Right cardiac atrium (tissue), 5 donors: ENCODE measurements at regions not wholly inside any gene's neighbourhood (a gene's known extent, or its start where the extent isn't known, plus 50 kb on each side); places are given as distances from the start of the nearest gene placed in this dataset.

Experiments used
- ATAC-seq, 2 donors: fragments of 200-7000 bp; cut with Tn5 transposase; one replicate each; pipeline versions ENCODE4 v1.8.0 to v1.9.1; 2020; ENCODE audit warnings: moderate library complexity in 2 of 2, mild to moderate bottlenecking in 1 of 2
- DNase-seq, 3 donors: peaks; one replicate each; pipeline ENCODE4 v3.0.0-alpha.2; 2020
- H3K27ac ChIP-seq: one replicate; pipeline ENCODE4 v1.5.1; 2013; ENCODE audit warnings: mild to moderate bottlenecking, low read length, control low read depth, moderate library complexity
- H3K27me3 ChIP-seq: one replicate; pipeline ENCODE4 v1.6.1; 2013; ENCODE audit not compliant: control insufficient read depth, insufficient read depth
- H3K4me1 ChIP-seq: one replicate; pipeline ENCODE4 v1.6.1; 2013; ENCODE audit warnings: low read length; ENCODE audit not compliant: control insufficient read depth, insufficient read depth
- H3K4me3 ChIP-seq: one replicate; pipeline ENCODE4 v1.5.1; 2013; ENCODE audit warnings: low read length, control low read depth
- H3K9me3 ChIP-seq: one replicate; pipeline ENCODE4 v1.6.1; 2013; ENCODE audit warnings: low read length; ENCODE audit not compliant: control insufficient read depth
- WGBS: extraction: QIAGEN DNeasy Blood & Tissue Kit; methylation state at CpG from one replicate; pipeline ENCODE4 v1.1.7; 2013; 5-methylcytosine and 5-hydroxymethylcytosine counted together
- intact Hi-C, 4 donors: fragments of 100-400 bp; cut with DNase I; formaldehyde crosslinking; loops; one replicate each; pipeline versions ENCODE4 v1.11.0 to v1.14.0; 2022 to 2023
- donor health status: healthy with polysubstance abuse.
- donor health status: DM: no; HTN: yes; CAD: no.
- donor health status: DM: no; HTN: no; CAD: no.
- donor health status: DM: no; HTN: yes; CAD: no; lungs with severe emphysema.
- donor health status: DM: yes; HTN: yes; CAD: no.

DNA sequence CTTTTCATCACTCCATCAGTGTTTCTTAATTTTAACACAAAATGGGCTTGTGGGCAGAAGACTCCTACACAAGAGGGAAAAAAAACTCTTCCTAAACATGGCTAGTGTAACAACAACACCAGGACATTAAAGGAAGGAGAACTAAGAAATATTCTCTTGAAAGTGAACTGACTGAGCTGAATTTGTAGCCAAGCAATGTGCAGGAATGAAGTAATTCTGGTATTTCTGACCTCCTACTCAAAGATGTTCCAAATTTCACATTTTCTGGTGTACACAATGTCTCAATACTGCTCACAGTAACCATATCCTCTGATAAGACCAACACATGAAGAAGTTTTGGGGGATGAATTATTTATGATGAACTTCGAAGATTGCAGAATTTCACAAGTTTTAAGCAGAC lies 357.3 kb downstream of the DUSP6 start:
- 59% methylated on average over 1 of the region's 1 CpG for WGBS
- Histone ChIP-seq H3K4me1 (no peaks in the 10 kb centered on the region), H3K9me3 (no peaks in the 10 kb centered on the region), H3K27me3 (no peaks in the 10 kb centered on the region), H3K27ac (no peak overlapping the region), H3K4me3 (no peak overlapping the region)
- DNase-seq (no peak), ATAC-seq (no peak)
- intact Hi-C loops, result loop anchor here in 2 of 4 donors (5.0 to 10.0 kb wide), 2 partner anchors 840 to 843 kb away; no protein-coding TSS in a partner anchor

- intact Hi-C loops, result loop anchor here in 1 of 4 donors (10.0 kb wide), 1 partner anchor 840 kb away; no protein-coding TSS in a partner anchor
- DNase-seq, result no peak
Observed at GRCh38 chr12:88994537-88994936, 357.8 kb downstream of the DUSP6 start.

GRCh38 chr12:88993651-88994050 lies 358.6 kb downstream of the DUSP6 start:
- Histone ChIP-seq H3K9me3 (no peaks in the 10 kb centered on the region), H3K4me3 (no peak overlapping the region), H3K27me3 (no peaks in the 10 kb centered on the region), H3K27ac (no peak overlapping the region), H3K4me1 (no peaks in the 10 kb centered on the region)
- intact Hi-C loops, result loop anchor here in 1 of 4 donors (10.0 kb wide), 1 partner anchor 839 kb away; no protein-coding TSS in a partner anchor
- no peak for DNase-seq
- 9% methylated on average over 3 of the region's 3 CpGs for WGBS
- ATAC-seq, result peak in 1 of 2 donors; percentile 41

More at GRCh38 chr12:88994537-88994936, 357.8 kb downstream of the DUSP6 start:
- Histone ChIP-seq H3K27me3 (no peaks in the 10 kb centered on the region), H3K9me3 (no peaks in the 10 kb centered on the region), H3K4me1 (no peaks in the 10 kb centered on the region), H3K4me3 (no peak overlapping the region), H3K27ac (no peak overlapping the region)
- ATAC-seq, result no peak
- 88% methylated on average over 2 of the region's 2 CpGs for WGBS

- intact Hi-C loops, result no loop called here
- no peaks in the 10 kb centered on the region for H3K9me3 ChIP-seq
- no peaks in the 10 kb centered on the region for H3K27me3 ChIP-seq
- H3K4me1 ChIP-seq, result no peaks in the 10 kb centered on the region
- no peak overlapping the region for H3K27ac ChIP-seq
- no peak overlapping the region for H3K4me3 ChIP-seq
- 38% methylated on average over 5 of the region's 5 CpGs for WGBS
- ATAC-seq (peak in 1 of 2 donors; percentile 45), DNase-seq (no peak)
Observed at GRCh38 chr12:88986056-88986455, 366.2 kb downstream of the DUSP6 start.

DNA sequence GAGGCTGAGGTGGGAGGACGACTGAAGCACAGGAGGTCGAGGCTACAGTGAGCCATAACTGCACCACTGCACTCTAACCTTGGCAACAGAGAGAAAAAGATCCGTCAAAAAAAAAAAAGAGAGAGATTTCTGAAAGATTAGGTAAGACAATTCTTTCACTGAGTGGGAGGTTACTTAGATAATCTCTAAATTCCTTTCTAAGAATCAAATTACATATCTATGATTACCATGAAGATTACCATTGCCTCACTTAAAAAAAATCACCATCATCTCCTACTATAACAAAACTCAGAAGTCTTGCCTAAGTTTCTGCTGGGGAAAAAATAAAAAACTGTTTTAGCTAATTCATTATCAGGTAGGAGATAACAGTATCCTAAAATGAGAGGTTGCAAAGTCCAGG lies 366.7 kb downstream of the DUSP6 start:
- Histone ChIP-seq H3K9me3 (no peaks in the 10 kb centered on the region), H3K4me3 (no peak overlapping the region), H3K27ac (no peak overlapping the region), H3K4me1 (no peaks in the 10 kb centered on the region), H3K27me3 (no peaks in the 10 kb centered on the region)
- 59% methylated on average over 3 of the region's 3 CpGs for WGBS
- intact Hi-C loops, result no loop called here
- no peak for DNase-seq
- ATAC-seq, result no peak

DNA sequence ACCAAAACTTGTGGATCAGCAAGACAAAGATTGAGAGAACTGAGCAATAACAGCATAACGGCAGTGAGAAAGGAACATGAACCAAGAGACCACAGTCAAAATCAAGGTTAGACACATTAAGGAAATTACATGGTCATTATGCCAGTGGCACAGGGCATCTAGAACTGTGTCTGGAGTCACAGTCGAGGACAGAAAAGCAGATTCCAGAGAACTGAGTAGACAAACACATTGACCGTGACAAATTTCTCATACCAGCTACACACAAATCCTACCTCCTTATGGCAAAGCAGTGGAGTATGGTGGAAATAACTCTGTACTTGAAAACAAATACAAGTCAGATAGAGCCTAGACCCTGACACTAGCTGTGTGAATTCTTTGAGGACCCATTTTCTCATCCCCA lies 367.3 kb downstream of the DUSP6 start:
- H3K27ac ChIP-seq, result no peak overlapping the region
- no peak for DNase-seq
- intact Hi-C loops, result no loop called here
- H3K27me3 ChIP-seq, result no peaks in the 10 kb centered on the region
- no peak for ATAC-seq
- no peaks in the 10 kb centered on the region for H3K9me3 ChIP-seq
- H3K4me1 ChIP-seq, result no peaks in the 10 kb centered on the region
- 95% methylated on average over 3 of the region's 3 CpGs for WGBS
- no peak overlapping the region for H3K4me3 ChIP-seq

DNA sequence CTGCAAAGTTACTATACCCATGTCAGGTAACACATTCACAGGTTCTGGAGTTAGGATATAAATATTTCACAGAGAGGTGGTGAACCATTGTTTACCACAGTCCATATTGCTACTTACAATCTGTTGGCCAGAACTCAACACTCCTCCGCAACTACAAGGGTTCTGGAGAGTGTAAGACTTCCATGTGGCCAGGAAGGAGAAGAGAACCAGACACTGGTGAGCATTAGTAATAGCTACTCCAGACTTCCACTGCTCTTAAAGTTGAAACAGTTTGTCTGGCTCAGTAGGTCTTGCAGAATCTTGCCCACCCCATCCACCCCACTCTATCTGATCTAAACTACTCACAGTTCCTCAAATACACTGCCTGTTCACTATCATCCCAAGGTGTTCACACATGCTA lies 369.6 kb downstream of the DUSP6 start:
- 94% methylated on average over 1 of the region's 1 CpG for WGBS
- no peak for ATAC-seq
- intact Hi-C loops, result no loop called here

DNA sequence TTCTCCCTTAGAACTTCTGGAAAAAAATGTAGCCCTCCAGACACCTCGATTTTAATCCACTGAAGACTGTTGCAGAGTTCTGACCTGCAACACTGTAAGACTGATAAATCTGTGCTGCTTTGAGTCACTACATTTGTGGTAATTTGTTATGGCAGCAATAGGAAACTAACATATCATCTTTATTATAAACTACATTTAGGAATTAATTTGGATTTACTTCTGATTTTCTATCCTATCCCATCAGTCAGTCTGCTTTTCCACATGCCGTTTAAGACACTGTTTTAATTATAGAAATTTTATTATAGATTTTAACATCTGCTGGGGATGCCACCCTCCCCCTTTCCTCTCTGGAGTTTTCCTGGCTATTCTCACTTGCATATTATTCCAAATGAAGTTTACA lies 375.2 kb downstream of the DUSP6 start:
- H3K27ac ChIP-seq, result no peak overlapping the region
- H3K27me3 ChIP-seq, result no peaks in the 10 kb centered on the region
- WGBS, result 66% methylated on average over 2 of the region's 2 CpGs
- no peaks in the 10 kb centered on the region for H3K9me3 ChIP-seq
- H3K4me1 ChIP-seq, result no peaks in the 10 kb centered on the region
- ATAC-seq (no peak), DNase-seq (no peak)
- intact Hi-C loops, result no loop called here
- H3K4me3 ChIP-seq, result no peak overlapping the region

More for the DNA sequence above, 369.6 kb downstream of the DUSP6 start:
- H3K27me3 ChIP-seq, result no peaks in the 10 kb centered on the region
- no peaks in the 10 kb centered on the region for H3K4me1 ChIP-seq
- no peaks in the 10 kb centered on the region for H3K9me3 ChIP-seq
- H3K4me3 ChIP-seq, result no peak overlapping the region
- DNase-seq, result no peak
- H3K27ac ChIP-seq, result no peak overlapping the region

DNA sequence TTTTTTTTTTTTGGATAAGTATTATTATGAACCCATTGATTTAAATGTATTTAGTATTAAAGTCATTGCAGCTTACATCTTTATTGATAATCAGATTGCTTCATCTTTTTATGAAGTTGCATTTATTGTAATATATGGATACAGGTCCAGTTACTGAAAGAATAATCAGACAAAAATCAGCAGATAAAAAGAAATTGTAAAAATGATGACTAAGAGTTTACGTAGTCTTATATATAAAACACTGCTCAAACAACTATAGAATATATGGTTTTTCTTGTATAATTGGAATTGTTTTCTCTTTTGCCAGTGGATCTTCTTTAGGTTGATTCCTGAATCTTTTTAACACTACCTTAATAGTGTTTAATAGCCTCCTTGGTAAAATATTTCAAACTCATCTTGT lies 378.3 kb downstream of the DUSP6 start:
- intact Hi-C loops, result no loop called here
- no peak for DNase-seq
- no peak overlapping the region for H3K27ac ChIP-seq
- peaks cover 2% of the 10 kb centered on the region for H3K4me1 ChIP-seq
- no peaks in the 10 kb centered on the region for H3K9me3 ChIP-seq
- no peak overlapping the region for H3K4me3 ChIP-seq
- no peaks in the 10 kb centered on the region for H3K27me3 ChIP-seq
- 96% methylated on average over 1 of the region's 1 CpG for WGBS
- ATAC-seq, result no peak

GRCh38 chr12:88970740-88971139 lies 381.6 kb downstream of the DUSP6 start:
- Histone ChIP-seq H3K4me3 (no peak overlapping the region), H3K27me3 (no peaks in the 10 kb centered on the region), H3K9me3 (no peaks in the 10 kb centered on the region), H3K27ac (no peak overlapping the region), H3K4me1 (peaks cover 4% of the 10 kb centered on the region)
- ATAC-seq (no peak), DNase-seq (no peak)
- 0% methylated on average over 1 of the region's 1 CpG for WGBS
- intact Hi-C loops, result no loop called here

DNA sequence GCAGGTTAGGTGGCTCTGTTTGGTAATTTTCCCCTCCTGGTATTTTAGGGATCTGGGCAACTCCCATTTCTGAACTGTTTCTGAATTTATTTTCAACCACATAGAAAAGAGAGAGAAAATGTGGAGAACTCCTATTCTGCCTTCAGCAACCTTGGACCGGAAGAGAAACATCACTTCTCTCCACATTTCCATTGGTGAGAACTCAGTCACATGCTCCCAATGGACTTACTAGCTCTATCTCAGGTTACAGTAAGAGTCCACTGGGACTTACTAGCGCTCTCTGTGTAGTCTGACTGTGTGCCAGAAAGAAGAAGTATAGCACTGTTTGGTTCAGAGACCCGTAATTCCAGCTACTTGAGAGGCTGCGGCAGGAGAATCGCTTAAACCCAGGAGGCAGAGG lies 383.2 kb downstream of the DUSP6 start:
- no peak overlapping the region for H3K4me3 ChIP-seq
- H3K27ac ChIP-seq, result no peak overlapping the region
- 97% methylated on average over 5 of the region's 5 CpGs for WGBS
- no peaks in the 10 kb centered on the region for H3K9me3 ChIP-seq
- ATAC-seq (no peak), DNase-seq (no peak)
- peaks cover 4% of the 10 kb centered on the region for H3K4me1 ChIP-seq
- H3K27me3 ChIP-seq, result no peaks in the 10 kb centered on the region
- intact Hi-C loops, result no loop called here

DNA sequence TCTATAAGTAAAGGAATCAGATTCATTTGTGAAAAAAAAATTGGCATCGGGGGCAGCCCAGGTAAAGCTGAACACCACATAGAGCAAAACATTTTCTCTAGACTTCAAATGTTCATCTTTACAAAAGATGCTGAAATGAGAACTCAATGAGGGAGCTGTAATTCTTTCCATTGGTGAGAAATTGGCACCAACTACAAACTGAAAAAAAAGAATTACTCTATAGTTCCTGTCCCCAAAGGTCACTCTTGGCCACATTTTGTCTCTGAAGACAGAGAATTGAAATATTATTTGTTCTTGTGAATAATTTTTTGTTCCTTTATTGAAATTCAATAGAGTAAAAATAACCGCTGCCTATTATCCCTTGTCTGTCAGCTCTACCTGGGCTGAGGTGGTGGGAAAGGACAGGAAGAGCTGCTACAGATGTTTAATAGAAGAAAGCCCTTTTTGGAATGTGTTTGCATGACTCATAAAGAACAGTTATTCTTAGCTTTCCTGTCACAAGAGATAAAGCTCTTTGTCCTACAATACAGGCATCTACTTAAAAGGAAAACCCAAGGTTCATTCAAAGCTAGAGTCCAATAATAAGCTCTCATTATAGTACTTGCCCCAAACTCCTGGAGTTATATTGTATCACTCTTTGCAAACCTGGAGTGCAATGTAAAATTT lies 380.1 kb upstream of the KITLG start:
- Histone ChIP-seq H3K4me3 (no peak overlapping the region), H3K27me3 (no peaks in the 10 kb centered on the region), H3K27ac (no peak overlapping the region), H3K4me1 (no peaks in the 10 kb centered on the region), H3K9me3 (no peaks in the 10 kb centered on the region)
- DNase-seq (no peak), ATAC-seq (peak; percentile 73 to 96)
- WGBS, result 77% methylated on average over 2 of the region's 2 CpGs
- intact Hi-C loops, result no loop called here
